ENCODE measurements at regions not wholly inside any gene's neighbourhood (a gene's known extent, or its start where the extent isn't known, plus 50 kb on each side); places are given as distances from the start of the nearest gene placed in this dataset.

DNA sequence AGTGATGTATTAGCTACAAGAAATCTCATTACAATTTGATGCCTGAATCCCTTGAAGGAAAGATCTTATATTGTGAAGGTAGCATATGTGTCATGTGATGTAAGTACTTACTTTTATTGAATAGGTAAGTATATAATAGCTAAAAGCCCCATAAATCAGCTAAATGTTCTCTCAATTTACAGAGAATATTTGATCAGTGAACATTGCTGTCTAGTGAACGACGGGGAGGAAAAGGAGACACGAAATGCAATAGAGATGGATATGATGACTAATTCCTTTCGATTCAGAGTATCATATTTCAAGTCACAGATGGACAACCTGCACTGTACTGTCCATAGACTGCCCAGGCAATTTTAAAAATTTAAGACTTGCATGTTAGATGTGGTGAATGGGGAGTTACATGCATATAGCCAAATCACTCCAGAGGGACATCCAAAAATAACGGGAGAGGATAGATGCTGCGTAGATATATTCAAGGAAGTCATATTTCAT, 462.1 kb upstream of the CDIN1 start:
- TF ChIP-seq, protein P1, sequence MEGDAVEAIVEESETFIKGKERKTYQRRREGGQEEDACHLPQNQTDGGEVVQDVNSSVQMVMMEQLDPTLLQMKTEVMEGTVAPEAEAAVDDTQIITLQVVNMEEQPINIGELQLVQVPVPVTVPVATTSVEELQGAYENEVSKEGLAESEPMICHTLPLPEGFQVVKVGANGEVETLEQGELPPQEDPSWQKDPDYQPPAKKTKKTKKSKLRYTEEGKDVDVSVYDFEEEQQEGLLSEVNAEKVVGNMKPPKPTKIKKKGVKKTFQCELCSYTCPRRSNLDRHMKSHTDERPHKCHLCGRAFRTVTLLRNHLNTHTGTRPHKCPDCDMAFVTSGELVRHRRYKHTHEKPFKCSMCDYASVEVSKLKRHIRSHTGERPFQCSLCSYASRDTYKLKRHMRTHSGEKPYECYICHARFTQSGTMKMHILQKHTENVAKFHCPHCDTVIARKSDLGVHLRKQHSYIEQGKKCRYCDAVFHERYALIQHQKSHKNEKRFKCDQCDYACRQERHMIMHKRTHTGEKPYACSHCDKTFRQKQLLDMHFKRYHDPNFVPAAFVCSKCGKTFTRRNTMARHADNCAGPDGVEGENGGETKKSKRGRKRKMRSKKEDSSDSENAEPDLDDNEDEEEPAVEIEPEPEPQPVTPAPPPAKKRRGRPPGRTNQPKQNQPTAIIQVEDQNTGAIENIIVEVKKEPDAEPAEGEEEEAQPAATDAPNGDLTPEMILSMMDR (IDR thresholded peaks at IDR 0.05; ENCODE audit: insufficient read depth, low read depth, low read length) = no peak
- no peak for TF ChIP-seq EZH2 (IDR thresholded peaks at IDR 0.05; ENCODE audit: insufficient read depth, low read length)

Measured in astrocyte (in vitro differentiated cells and primary cell).